ENCODE measurements at regions not wholly inside any gene's neighbourhood (a gene's known extent, or its start where the extent isn't known, plus 50 kb on each side); places are given as distances from the start of the nearest gene placed in this dataset.

GRCh38 chr10:55822096-55822495 is 539.0 kb downstream of the ZWINT start:
- no peak for DNase-seq (ENCODE audit: low read depth)
- no peak overlapping the region for H3K4me3 ChIP-seq (ENCODE audit: low read depth, low read length)
- no peak for TF ChIP-seq CTCF (conservative IDR thresholded peaks at IDR 0.05; ENCODE audit: low read depth, low read length)

GRCh38 chr10:55820478-55820877 is 540.6 kb downstream of the ZWINT start:
- H3K4me3 ChIP-seq (ENCODE audit: low read depth, low read length), result no peak overlapping the region
- DNase-seq (ENCODE audit: low read depth), result no peak
- TF ChIP-seq CTCF (conservative IDR thresholded peaks at IDR 0.05; ENCODE audit: low read depth, low read length), result no peak

DNA sequence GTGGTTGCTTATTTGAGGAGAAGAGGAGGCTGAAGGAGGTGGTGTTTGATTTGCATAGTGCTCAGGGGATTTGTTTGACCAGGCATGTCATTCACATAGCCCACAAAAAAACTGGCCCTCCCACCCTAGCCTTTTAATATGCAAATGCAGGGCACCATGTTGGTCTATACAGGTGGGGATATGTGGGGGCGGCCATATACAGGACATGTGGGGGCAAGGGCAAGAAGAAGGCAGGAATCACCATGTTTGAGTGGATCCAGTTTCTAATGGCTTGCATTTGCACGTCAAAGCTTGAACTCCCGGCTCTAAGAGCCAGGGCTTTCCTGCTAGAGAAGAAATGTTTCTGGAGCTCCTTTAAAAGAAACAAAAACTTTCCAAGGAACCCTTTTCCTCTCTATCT is 541.0 kb downstream of the ZWINT start:
- no peak overlapping the region for H3K4me3 ChIP-seq (ENCODE audit: low read depth, low read length)
- DNase-seq (ENCODE audit: low read depth), result no peak
- TF ChIP-seq CTCF (conservative IDR thresholded peaks at IDR 0.05; ENCODE audit: low read depth, low read length), result no peak

DNA sequence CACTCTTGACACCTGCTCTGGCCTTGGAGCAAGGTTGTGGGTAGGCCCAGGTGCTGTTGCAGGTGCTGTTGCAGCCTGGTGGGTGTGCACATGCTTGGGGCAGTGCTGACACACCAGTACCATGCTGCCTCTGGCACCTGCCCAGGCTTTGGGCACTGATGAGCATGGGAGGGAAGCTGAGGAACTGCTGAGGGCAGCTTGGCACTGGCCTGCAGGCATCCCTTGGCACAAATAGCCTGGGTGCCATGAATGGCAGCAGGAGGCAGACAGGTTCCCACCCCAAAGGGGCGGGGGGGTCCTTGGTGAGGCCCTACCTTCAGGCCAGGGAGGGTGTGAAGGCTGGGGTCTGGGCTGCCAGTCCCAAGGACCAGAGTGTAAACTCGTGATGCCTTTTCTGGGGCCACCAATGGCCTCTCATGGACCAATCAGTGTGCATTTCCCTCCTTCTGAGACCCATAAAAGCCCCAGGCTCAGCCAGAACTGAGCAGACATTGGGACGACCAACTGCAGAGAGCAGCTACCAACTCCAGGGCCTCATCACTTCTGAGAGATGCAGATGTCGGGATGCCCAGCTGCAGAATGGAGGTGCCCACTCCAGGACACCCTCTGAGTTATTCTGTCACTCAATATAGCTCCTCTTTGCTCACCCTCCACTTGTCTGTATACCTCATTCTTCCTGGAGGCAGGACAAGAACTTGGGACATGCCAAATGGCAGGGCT is 547.4 kb downstream of the ZWINT start:
- no peak overlapping the region for H3K4me3 ChIP-seq (ENCODE audit: low read depth, low read length)

GRCh38 chr10:55803055-55803454 is 558.0 kb downstream of the ZWINT start:
- DNase-seq (ENCODE audit: low read depth), result no peak
- TF ChIP-seq CTCF (conservative IDR thresholded peaks at IDR 0.05; ENCODE audit: low read depth, low read length), result no peak
- no peak overlapping the region for H3K4me3 ChIP-seq (ENCODE audit: low read depth, low read length)

More for the DNA sequence above, 547.4 kb downstream of the ZWINT start:
- DNase-seq (ENCODE audit: low read depth), result no peak
- TF ChIP-seq CTCF (conservative IDR thresholded peaks at IDR 0.05; ENCODE audit: low read depth, low read length), result no peak

GRCh38 chr10:55801353-55801661 is 559.8 kb downstream of the ZWINT start:
- TF ChIP-seq CTCF (conservative IDR thresholded peaks at IDR 0.05; ENCODE audit: low read depth, low read length), result no peak
- H3K4me3 ChIP-seq (ENCODE audit: low read depth, low read length), result no peak overlapping the region
- DNase-seq (ENCODE audit: low read depth), result no peak

GRCh38 chr10:55800602-55801352 is 560.3 kb downstream of the ZWINT start:
- DNase-seq (ENCODE audit: low read depth), result no peak
- H3K4me3 ChIP-seq (ENCODE audit: low read depth, low read length), result no peak overlapping the region
- TF ChIP-seq CTCF (conservative IDR thresholded peaks at IDR 0.05; ENCODE audit: low read depth, low read length), result no peak

All from choroid plexus epithelial cell (primary cell).